HG03565 (cell line): ENCODE measurements at regions not wholly inside any gene's neighbourhood (a gene's known extent, or its start where the extent isn't known, plus 50 kb on each side); places are given as distances from the start of the nearest gene placed in this dataset.
"Not testable (repeated sequence)": the region's sequence is repeated elsewhere in the genome, so short reads cannot be mapped to it uniquely, and the experiment has no call there.

Source experiments
- ATAC-seq: cut with Tn5 transposase; IDR thresholded peaks from one replicate; pipeline ENCODE4 v1.9.1; 2021; ENCODE audit warnings: mild to moderate bottlenecking, moderate library complexity; ENCODE audit not compliant: unreplicated experiment

DNA sequence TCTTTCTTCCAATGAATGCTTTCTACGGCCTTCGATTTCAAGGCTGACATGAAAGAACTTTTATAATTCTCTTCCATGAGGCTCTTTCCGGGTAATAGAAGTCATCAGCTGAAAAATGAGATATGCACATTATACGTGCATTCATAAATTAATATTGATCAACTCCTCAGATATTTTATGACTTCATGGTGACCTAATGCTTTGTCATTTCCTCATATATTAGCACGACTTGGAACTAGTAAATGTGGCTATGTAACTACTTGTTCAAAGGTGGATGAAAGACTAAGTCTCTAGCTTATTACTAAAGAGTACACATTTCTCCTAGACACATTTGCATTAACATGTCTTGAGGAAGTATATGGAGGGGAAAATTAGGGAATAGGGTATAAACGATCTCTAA lies 168.8 kb downstream of the HDGFL1 start:
- no peak for ATAC-seq

DNA sequence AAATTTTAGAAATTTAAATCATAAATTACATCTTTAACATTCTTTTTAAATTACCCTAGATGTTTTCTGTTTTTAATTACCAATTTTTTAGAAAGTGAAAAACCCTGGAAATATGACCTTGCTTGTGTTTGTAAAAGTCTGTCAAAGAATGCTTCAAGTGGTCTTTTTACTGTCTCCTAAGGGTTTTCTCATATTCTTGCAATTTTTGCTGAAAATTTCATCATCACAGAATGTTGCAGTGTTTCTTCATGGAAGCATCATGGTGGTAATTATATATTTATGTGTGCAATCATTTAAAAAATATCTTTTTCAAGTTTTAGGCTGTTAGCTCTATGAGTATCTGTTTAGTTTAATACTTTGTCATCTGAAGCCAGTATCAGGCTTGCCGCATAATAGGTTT lies 178.2 kb downstream of the HDGFL1 start:
- ATAC-seq, result no peak

DNA sequence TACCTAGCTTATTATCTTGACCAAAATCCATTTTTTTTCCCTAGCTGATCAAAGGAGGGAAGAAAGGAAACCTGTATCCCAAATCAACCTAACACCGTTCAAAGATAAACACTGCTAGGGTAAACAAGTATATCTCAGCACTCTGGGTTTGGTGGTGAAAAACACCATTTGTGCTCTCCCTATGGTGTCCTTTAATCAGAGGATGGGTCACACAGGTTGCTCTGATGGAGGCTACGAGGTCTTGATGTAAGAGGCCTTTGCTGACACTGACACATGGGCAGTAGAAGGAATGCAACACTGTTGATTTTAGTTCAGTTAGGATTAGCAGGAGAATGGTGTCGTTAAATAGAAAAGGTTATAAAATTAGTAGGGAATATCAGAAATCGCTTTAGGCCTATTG lies 179.3 kb downstream of the HDGFL1 start:
- ATAC-seq, result no peak

DNA sequence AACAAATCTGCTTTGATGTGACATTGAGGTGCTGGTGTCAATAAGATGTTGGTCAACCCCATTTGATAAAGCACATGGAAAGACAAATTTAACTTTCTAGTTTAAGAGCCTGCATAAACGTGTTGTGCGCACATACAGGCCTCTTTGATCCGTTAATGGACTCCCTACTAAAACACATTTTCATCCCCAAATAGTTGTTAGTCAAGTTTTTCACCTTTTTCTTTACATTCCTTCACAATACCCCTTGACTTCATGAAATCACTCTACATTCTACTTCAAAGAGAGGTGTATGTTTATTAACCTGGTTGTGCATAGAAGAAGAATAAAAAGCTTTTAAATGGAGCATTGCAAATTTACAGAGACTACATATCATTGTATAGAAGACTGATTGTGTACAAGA lies 180.3 kb downstream of the HDGFL1 start:
- no peak for ATAC-seq

DNA sequence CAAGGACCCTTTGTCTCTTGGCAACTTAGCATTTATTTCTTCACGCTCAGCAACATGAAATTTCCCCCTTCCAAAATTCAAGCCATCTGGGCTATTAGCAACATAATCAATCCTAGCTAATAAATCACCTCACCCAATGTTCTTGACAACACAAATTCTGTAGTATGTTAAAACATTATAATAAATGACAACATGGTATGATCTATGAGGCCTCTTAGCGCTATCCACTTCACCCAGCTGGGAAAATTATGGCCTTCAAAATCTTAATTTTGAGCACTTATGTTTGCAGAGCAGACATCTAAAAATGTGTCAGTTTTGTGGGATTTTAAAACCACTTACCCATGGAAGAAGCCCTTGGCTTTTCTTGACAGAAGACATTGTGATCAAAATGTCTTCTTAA lies 181.9 kb downstream of the HDGFL1 start:
- no peak for ATAC-seq

DNA sequence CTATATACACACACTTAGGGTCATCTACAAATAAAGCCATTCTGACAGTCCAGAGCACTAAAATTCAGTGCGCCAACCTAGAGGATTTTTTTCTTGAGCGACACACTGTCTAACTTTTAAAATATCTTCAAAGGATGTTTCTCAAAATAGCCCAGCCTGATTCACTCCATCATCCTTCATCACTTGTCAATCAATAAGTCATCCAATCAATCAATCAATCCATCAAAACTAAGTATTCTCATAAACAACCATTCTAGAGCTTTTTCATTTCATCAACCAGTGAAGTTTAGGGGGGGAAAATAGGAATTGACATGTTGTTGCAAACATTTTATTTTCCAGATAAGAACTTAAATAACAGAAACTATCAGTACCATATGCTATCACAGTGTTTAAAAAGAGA lies 183.2 kb downstream of the HDGFL1 start:
- ATAC-seq, result no peak

DNA sequence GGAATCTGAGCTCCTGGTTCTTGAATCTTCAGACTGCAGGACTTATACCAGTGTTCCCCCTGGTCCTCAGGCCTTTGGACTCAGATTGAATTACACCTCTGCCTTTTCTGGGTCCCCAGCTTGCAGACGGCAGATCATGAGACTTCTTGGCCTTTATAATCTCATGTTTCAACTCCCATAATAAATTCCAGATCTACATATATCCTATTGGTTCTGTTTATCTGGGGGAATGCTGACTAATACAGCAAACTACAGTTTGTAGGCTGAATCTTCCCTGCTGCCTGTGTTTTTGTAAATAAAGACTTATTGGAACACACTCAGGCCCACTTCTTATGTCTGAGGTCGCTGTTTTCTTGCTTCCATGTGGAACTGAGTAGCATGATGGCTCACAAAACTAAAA lies 184.7 kb downstream of the HDGFL1 start:
- no peak for ATAC-seq

DNA sequence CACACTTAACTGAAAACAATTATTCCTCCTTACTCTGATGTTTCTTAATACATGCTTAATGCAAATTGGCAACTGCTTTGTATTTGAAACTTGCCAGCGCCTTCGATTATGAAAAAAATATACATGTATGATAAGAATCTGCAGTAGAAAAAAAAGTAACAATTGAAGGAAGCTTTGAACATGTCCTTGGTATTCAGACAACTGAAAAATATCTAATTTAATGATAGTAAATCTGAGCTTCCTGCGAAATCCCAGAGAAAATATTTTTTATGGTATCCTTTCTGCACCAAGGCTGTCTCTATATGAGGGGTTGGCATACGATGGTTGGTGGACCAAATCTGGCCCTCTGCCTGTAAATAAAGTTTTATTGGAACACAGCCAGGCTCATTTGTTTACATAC lies 186.2 kb downstream of the HDGFL1 start:
- ATAC-seq, result no peak

DNA sequence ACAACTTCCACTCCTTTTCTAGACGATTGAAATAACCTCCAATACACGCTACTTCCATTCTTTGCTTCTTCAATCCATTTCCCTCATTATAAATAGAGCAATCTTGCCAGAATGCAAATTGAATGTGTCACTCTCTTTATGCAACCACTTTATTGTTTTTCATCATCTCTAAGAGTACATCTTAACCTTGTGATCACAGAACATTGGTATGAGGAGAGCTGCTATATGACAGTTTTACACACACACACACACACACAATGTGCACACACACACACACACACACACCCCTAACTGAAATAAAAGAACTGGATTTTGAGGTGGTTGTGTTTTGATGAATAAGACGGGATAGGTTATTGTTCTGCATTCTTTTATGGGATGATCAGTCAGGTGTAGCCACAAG lies 187.0 kb downstream of the HDGFL1 start:
- no peak for ATAC-seq

DNA sequence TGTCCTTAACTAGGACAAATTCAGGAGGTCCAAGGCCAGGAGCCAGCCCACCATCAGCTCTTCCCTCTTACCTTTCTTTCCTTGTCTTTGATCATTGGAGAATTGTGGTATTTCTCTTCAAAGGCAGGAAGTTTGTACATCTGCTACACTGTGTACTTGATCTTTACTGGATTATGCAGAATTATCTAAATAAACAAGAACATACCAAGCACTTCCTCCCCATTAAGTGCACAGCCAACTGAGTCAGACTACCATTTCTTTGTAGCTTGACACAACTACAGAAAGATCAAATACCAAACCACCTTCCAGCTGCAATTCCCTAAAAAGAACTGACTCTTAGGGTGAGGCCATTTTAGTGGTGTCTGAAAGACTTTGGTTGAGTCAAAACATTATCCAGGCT lies 195.1 kb downstream of the HDGFL1 start:
- no peak for ATAC-seq

DNA sequence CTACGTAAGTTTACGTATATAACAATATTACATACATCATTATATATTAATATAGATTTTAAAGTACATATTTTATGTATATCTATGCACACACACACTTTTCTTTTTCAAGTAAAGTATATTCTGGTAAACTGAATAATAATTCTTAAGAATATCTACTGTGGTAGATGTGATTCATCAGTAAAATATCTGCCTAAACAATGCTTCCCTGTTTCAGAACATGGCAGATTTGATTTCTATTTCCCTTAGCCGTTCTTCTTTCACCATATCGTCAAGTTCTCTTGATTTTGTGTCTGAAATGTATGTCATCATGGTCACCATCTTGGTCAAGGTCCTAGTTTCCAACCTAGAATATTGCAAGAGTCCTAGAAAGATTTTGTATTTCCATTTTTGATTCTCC lies 195.6 kb downstream of the HDGFL1 start:
- ATAC-seq, result no peak

DNA sequence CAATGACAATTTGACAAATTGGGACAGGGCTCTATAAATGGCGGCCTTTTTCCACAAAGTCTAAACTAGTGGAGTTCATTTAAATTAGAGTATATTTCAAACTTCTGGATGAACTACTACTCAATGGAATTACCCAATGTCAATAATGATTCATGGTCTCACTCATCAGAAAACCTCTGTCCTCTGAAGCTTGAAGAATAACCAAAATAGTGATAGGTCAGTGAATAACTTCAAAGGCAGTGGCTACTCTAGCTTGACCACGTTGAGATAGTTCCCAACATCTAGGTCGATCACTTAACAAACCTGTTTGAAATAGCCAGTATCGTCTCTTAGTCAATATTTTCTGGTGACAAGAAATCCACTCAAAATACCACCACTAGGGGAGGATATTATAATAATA lies 197.6 kb downstream of the HDGFL1 start:
- ATAC-seq, result no peak

DNA sequence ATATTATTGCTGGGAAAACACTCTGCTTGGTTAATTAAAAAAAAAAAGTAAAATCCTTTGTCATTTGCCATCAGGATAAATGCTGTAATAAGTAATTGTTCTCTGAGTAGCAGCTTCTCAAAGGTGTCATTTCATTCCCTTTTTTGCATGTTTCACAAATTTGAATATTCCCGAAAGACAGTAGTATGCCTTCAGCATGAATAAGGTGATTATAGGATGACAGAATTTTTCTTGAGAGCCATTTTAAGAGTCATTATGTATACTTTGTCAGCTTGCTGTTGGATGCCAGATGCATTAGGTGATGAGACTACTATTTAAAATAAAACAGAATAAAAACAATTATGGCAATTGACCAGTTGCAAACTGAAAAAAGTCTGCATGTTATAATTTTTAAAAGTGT lies 200.7 kb downstream of the HDGFL1 start:
- ATAC-seq, result no peak

DNA sequence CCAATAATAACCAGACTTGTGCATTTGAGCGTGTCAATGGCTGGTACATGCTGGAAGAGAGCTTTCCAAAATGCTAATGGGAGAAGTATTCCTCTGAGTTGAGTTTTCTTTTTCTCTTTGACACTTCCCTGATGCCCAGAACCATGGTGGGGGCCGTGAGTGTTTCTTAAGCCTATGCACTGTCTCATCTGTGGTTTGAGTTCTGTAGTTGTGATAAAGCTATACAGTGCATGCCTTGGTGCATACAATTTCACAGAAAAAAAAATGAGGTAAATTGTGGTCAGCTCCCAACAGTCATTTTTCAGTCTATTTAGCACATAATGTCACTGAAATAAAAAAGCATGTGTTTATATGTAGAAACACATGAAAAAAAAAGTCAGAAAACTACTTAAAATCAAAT lies 204.8 kb downstream of the HDGFL1 start:
- no peak for ATAC-seq

DNA sequence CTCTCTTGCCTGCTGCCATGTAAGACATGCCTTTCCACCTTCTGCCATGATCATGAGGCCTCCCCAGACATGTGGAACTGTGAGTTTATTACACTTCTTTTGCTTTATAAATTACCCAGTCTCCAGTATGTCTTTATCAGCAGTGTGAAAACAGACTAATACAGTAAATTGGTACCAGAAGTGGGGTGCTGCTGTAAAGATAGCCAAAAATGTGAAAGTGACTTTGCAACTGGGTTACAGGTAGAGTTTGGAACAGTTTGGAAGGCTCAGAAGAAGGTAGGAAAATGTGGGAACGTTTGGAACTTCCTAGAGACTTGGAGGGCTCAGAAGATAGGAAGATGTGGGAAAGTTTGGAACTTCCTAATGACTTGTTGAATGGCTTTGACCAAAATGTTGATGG lies 209.1 kb downstream of the HDGFL1 start:
- not testable (repeated sequence) for ATAC-seq

DNA sequence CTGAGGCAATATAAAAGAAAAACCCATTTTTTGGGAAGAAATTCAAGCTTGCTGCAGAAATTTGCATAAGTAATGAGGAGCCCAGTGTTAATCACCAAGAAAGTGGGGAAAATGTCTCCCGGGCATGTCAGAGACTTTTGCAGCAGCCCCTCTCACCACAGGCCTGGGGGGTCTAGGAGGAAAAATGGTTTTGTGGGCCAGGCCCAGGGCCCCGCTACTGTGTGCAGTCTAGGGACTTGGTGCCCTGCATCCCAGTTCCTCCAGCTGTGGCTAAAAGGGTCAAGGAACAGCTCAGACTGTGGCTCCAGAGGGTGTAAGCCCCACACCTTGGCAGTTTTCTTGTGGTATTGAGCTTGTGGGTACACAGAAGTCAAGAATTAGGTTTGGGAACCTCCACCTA lies 209.7 kb downstream of the HDGFL1 start:
- ATAC-seq, result no peak

DNA sequence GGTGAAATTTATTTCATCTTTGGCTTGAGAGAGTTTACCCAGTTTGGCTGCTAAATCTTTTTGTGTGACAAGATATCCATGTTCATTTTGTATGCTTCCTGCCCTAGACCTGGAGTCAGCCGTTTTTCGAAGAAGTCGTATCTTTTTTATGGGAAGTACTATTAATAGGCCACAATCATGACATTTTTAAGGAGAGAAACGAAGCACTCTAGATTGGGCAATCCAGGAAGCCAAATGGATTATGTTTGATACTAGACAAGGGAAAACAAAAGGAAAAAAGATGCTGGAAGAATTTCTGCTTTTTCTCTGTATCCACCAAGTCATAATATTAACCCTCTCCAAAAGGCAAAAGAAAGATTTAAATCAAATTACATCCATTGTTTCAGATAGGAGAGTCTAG lies 214.6 kb downstream of the HDGFL1 start:
- no peak for ATAC-seq

DNA sequence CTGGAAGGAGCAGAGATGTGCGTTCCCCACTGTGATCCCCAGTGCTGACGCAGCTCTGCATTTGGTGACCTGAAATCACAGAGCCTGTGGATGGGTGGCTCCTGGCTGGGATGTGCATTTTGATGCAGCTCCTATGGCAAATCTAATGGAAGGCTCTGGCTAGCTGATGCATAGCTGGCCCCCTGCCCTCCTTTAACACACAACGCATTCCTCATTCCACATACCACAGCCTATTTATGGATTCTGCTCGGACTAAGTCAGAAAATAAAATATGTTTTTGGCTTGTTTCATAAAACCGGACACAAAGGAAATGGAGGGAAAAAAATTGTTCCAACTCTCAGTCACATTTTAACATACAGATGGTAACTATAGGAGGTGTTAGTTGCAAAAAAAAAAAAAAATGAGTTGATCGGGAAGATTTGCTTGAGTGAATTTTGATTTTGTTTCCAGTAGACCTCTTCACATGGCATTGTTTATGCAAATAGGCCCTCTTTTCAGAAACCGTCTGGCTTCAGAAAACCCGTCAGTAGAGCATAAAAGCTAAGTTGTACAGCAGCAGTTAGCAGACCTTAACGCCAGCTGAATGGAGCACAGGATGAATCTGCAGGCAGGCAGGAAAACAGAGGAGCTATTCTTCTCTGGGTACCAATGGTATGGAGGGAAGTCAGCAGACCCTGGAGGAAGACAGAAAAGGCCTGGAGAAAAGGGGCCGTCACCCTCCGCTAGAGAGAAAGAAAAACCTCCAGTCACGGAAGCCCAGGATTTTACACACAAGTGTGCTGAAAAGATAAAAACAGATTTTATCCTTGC lies 215.4 kb downstream of the HDGFL1 start:
- ATAC-seq, result no peak

DNA sequence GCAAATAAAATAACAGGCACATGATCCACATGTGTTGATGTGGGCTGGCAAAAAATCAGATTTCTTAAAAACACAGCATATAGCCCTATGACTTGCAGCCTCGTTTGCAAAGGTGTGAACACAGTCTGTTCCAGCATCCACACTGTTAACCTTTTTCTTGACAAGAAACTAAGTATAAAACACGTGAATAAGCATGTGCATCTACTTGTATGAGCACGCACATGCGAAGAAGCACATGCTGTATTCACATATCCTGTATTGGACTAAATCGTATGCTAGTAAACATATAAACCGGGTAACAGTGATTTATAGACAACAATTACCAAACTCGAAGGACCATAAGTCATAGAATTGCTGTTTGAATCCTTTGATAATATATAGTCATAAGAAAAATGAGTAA lies 218.7 kb downstream of the HDGFL1 start:
- ATAC-seq, result no peak

DNA sequence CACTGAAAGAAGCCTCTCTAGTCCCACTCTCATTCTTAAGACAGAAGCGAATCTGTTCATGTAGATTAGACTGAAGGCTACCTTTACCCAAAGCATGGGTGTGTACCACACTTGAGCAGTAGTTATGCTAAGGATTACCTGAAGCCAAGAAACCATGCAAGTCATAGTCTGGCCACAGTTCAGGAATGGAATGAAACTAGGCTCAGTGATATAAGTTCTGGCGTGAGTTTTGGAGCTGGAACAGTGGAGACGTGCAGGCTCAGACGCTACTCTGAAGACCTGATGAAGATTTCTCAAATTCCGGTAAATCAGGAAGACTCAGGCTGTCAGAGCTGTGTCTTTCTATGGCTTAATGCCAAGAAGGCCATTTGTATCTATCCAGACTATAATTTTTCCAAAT lies 219.9 kb downstream of the HDGFL1 start:
- ATAC-seq, result no peak

DNA sequence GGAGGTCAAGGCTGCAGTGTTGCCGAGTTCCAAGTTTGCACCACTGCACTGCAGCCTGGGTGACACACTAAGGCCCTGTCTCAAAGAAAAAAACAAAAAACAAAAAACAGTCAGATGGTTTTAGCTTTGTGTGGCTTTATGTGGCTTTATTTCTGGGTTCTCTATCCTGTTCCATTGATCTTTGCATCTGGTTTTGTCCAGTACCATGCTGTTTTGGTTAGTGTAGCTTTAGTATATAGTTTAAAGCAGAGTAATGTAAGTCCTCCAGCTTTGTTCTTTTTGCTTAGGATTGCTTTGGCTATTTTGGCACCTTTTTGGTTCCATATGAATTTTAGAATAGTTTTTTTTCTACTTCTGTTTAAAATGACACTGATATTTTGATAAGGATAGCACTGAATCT lies 225.5 kb downstream of the HDGFL1 start:
- no peak for ATAC-seq

DNA sequence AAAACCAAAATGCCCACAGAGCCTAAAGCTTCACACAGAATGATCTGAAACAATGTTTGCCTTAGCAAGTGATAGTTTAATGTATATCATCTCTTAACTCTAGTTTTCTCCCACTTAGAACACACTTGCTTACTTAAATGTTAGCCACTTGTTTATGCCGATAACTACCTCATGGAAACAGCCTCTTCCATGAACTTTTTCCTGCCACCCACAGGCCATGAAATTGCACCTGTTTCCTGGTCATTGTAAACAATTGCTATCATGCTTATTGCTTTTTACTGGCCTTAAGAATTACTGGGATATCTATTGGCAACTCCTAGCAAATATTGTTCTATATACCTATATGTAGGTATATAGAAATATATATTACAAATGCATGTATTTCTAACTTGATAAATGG lies 231.1 kb downstream of the HDGFL1 start:
- no peak for ATAC-seq

DNA sequence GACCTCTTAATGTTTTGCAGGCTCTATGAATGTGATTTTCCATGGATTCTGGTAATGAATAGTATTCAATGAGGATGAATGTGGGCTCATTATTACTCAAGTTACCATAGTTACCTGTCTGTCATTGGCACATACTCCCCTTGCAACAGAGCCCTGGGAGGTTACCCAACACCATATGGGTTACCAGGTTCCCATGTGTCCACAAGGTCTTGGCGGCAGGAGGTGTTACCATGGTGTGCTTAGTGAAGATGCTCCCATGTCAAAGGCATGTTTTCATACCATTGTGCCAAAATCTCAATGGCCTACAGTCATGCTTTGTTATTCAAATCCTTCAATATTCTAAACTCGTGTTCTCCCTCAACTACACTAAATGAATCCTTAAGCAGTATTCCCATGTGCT lies 232.5 kb downstream of the HDGFL1 start:
- ATAC-seq, result no peak
